ENCODE measurements at regions not wholly inside any gene's neighbourhood (a gene's known extent, or its start where the extent isn't known, plus 50 kb on each side); places are given as distances from the start of the nearest gene placed in this dataset.
"Not testable (repeated sequence)": the region's sequence is repeated elsewhere in the genome, so short reads cannot be mapped to it uniquely, and the experiment has no call there.

GRCh38 chr2:111596808-111597705 lies 286.9 kb downstream of the ANAPC1 start:
- not testable (repeated sequence) for DNase-seq

- not testable (repeated sequence) for DNase-seq
Observed at GRCh38 chr2:111598944-111599343, 285.0 kb downstream of the ANAPC1 start.

GRCh38 chr2:111602259-111602658 lies 281.7 kb downstream of the ANAPC1 start:
- DNase-seq = not testable (repeated sequence)

- not testable (repeated sequence) for DNase-seq
Observed at GRCh38 chr2:111605798-111606197, 278.2 kb downstream of the ANAPC1 start.

- not testable (repeated sequence) for DNase-seq
Observed at GRCh38 chr2:111606632-111607031, 277.4 kb downstream of the ANAPC1 start.

GRCh38 chr2:111609146-111609844 lies 274.7 kb downstream of the ANAPC1 start:
- DNase-seq = not testable (repeated sequence)

GRCh38 chr2:111610035-111610434 lies 274.0 kb downstream of the ANAPC1 start:
- DNase-seq = not testable (repeated sequence)

GRCh38 chr2:111616651-111617218 lies 267.3 kb downstream of the ANAPC1 start:
- DNase-seq = no peak

- DNase-seq = no peak
Observed at GRCh38 chr2:111617299-111618225, 266.4 kb downstream of the ANAPC1 start.

- peak in 1 of 2 donors; percentile 49 for DNase-seq
Observed at GRCh38 chr2:111618226-111618977, 265.6 kb downstream of the ANAPC1 start.

- peak; percentile 63 to 74 for DNase-seq
Observed at GRCh38 chr2:111618978-111619902, 264.8 kb downstream of the ANAPC1 start.

GRCh38 chr2:111620281-111620680 lies 263.7 kb downstream of the ANAPC1 start:
- no peak for DNase-seq

GRCh38 chr2:111622859-111623258 lies 261.1 kb downstream of the ANAPC1 start:
- no peak for DNase-seq

GRCh38 chr2:111623380-111623779 lies 260.6 kb downstream of the ANAPC1 start:
- no peak for DNase-seq

- peak; percentile 78 to 85 for DNase-seq
Observed at GRCh38 chr2:111624411-111625156, 259.4 kb downstream of the ANAPC1 start.

- DNase-seq = not testable (repeated sequence)
Observed at GRCh38 chr2:111625157-111625537, 258.8 kb downstream of the ANAPC1 start.

GRCh38 chr2:111626037-111626864 lies 257.7 kb downstream of the ANAPC1 start:
- no peak for DNase-seq

- DNase-seq = no peak
Observed at GRCh38 chr2:111626865-111627163, 257.2 kb downstream of the ANAPC1 start.

GRCh38 chr2:111627256-111627655 lies 256.7 kb downstream of the ANAPC1 start:
- DNase-seq = no peak
